Stimulated activated CD8-positive, alpha-beta memory T cell treated with anti-CD3 and anti-CD28 coated beads, Interleukin-15, amount 100 ng/mL, for 48 hours (primary cell): ENCODE measurements at regions not wholly inside any gene's neighbourhood (a gene's known extent, or its start where the extent isn't known, plus 50 kb on each side); places are given as distances from the start of the nearest gene placed in this dataset.
"Not testable (repeated sequence)": the region's sequence is repeated elsewhere in the genome, so short reads cannot be mapped to it uniquely, and the experiment has no call there.

ENCODE experiments used
- DNase-seq, 2 donors: peaks; one replicate each; pipeline ENCODE4 v3.0.0-alpha.2; 2020; ENCODE audit warnings: low read depth in 2 of 2

GRCh38 chr4:103415801-103416200, 217.7 kb upstream of the CENPE start:
- DNase-seq: no peak

GRCh38 chr4:103412646-103413045, 214.5 kb upstream of the CENPE start:
- DNase-seq: not testable (repeated sequence)

- no peak for DNase-seq
Observed at GRCh38 chr4:103410386-103410785, 212.2 kb upstream of the CENPE start.

- no peak for DNase-seq
Observed at GRCh38 chr4:103405415-103405814, 207.3 kb upstream of the CENPE start.

- DNase-seq: no peak
Observed at GRCh38 chr4:103403619-103404018, 205.5 kb upstream of the CENPE start.

GRCh38 chr4:103402198-103402597, 204.1 kb upstream of the CENPE start:
- DNase-seq: no peak

- DNase-seq: no peak
Observed at GRCh38 chr4:103400405-103400804, 202.3 kb upstream of the CENPE start.

GRCh38 chr4:103397541-103397940, 199.4 kb upstream of the CENPE start:
- no peak for DNase-seq

GRCh38 chr4:103387508-103388011, 189.4 kb upstream of the CENPE start:
- not testable (repeated sequence) for DNase-seq

- DNase-seq: not testable (repeated sequence)
Observed at GRCh38 chr4:103385565-103385964, 187.4 kb upstream of the CENPE start.

- DNase-seq: no peak
Observed at GRCh38 chr4:103375278-103375677, 177.1 kb upstream of the CENPE start.

GRCh38 chr4:103374758-103375157, 176.6 kb upstream of the CENPE start:
- DNase-seq: no peak

- no peak for DNase-seq
Observed at GRCh38 chr4:103374306-103374705, 176.2 kb upstream of the CENPE start.

- DNase-seq: no peak
Observed at GRCh38 chr4:103372002-103372558, 173.9 kb upstream of the CENPE start.

- no peak for DNase-seq
Observed at GRCh38 chr4:103370336-103370735, 172.2 kb upstream of the CENPE start.

- no peak for DNase-seq
Observed at GRCh38 chr4:103365285-103365684, 167.1 kb upstream of the CENPE start.

GRCh38 chr4:103364083-103364482, 165.9 kb upstream of the CENPE start:
- no peak for DNase-seq

- no peak for DNase-seq
Observed at GRCh38 chr4:103361926-103362325, 163.8 kb upstream of the CENPE start.

- DNase-seq: no peak
Observed at GRCh38 chr4:103359900-103360299, 161.8 kb upstream of the CENPE start.

GRCh38 chr4:103354006-103354405, 155.9 kb upstream of the CENPE start:
- DNase-seq: no peak

- no peak for DNase-seq
Observed at GRCh38 chr4:103329642-103330041, 131.5 kb upstream of the CENPE start.

GRCh38 chr4:103324811-103325210, 126.7 kb upstream of the CENPE start:
- DNase-seq: no peak

GRCh38 chr4:103318327-103318726, 120.2 kb upstream of the CENPE start:
- DNase-seq: no peak

- DNase-seq: no peak
Observed at GRCh38 chr4:103308248-103308561, 110.1 kb upstream of the CENPE start.
